Activated CD4-positive, alpha-beta memory T cell treated with anti-CD3 and anti-CD28 coated beads, Interleukin-2, amount 10 ng/mL, durations not matched to agents 7 days and 5 days (primary cell): ENCODE measurements at regions not wholly inside any gene's neighbourhood (a gene's known extent, or its start where the extent isn't known, plus 50 kb on each side); places are given as distances from the start of the nearest gene placed in this dataset.
"Not testable (repeated sequence)": the region's sequence is repeated elsewhere in the genome, so short reads cannot be mapped to it uniquely, and the experiment has no call there.

ENCODE experiments used
- CTCF ChIA-PET: fragments of 350-600 bp; sonication (Branson Sonifier 250); formaldehyde crosslinking; loops from one replicate; lab custom pipeline; 2021; ENCODE audit warnings: antibody characterized with exemption, inconsistent platforms; lab: Charles Lee
- POLR2A ChIA-PET: fragments of 350-600 bp; sonication (Branson Sonifier 250); formaldehyde crosslinking; loops from one replicate; lab custom pipeline; 2021; ENCODE audit warnings: antibody characterized with exemption; lab: Charles Lee
- DNase-seq: peaks from one replicate; pipeline ENCODE4 v3.0.0-alpha.2; 2020
- H3K27ac Mint-ChIP-seq: one replicate; pipeline ENCODE4 v1.8.0; 2021; ENCODE audit warnings: mild to moderate bottlenecking, mixed read lengths
- H3K27me3 Mint-ChIP-seq: one replicate; pipeline ENCODE4 v1.8.0; 2021; ENCODE audit warnings: mixed read lengths
- H3K36me3 Mint-ChIP-seq: one replicate; pipeline ENCODE4 v1.8.0; 2021; ENCODE audit warnings: low read depth, mixed read lengths
- H3K4me1 Mint-ChIP-seq: one replicate; pipeline ENCODE4 v1.8.0; 2021; ENCODE audit warnings: mixed read lengths
- H3K4me3 Mint-ChIP-seq: one replicate; pipeline ENCODE4 v1.8.0; 2021; ENCODE audit warnings: mild to moderate bottlenecking, mixed read lengths
- H3K9me3 Mint-ChIP-seq: one replicate; pipeline ENCODE4 v1.8.0; 2021; ENCODE audit warnings: mixed read lengths

DNA sequence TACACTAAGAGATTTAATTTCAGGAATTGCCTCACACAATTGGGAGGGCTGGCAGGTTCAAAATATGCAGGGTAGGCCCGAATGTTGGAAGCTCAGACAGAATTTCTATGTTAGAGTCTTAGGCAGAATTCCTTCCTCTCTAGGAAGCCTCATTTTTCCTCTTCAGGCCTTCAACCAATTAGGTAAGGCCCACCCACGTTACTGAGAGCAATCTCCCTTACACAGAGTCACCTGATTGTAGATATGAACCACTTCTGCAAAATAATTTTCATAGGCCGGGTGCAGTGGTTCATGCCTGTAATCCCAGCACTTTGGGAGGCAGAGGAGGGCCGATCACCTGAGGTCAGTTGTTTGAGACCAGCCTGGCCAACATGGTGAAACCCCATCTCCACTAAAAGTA, 50.2 kb upstream of the HIVEP1 start:
- Mint-ChIP-seq H3K4me3 (no peak overlapping the region), H3K9me3 (no peaks in the 10 kb centered on the region), H3K27me3 (peaks cover 5% of the 10 kb centered on the region), H3K27ac (no peak overlapping the region), H3K4me1 (no peaks in the 10 kb centered on the region), H3K36me3 (no peaks in the 10 kb centered on the region)
- ChIA-PET CTCF (no interaction called here), POLR2A (no interaction called here)
- no peak for DNase-seq

DNA sequence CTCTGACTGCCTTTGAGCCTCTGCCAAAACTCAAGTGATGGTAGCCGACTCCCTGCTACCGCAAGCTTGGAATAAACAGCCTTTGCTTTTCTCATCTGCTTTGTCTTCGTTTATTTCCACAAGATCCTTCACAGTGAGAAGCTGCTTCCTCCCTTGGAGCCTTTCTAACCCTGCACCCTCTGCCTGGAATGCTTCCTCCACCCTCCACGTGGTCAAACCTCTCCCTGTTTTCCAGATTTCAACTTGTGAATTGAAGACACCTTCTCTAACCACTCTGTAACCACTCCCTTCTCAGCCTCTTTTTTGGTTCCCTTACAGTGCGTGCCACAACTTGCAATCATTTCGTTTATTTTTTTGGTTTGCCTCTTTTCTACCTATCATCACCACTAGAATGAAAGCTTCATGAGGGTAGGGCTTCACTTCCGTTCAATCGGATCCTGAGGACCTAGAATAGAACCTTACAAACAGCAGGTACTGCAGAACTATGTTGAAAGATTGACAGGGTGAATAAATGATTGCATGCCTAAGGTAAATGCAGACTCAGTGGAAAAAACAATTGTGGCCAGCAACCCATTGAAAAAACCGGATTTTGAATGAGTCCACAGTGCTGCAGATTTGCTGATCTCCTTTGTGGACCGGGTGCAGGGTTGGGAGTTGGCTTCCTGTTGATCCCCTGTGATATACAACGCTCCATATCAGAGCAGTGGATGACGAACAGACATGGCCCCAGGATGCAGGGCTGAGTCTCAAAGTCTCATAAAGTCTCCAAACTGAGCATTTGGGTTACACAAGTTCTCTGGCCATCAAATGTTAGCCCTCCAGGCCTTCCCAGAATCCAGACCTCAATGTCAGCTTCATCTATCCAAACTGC, 51.0 kb upstream of the HIVEP1 start:
- ChIA-PET POLR2A (no interaction called here), CTCF (no interaction called here)
- Mint-ChIP-seq H3K9me3 (peaks cover 2% of the 10 kb centered on the region), H3K27ac (no peak overlapping the region), H3K27me3 (peaks cover 8% of the 10 kb centered on the region), H3K4me3 (no peak overlapping the region), H3K36me3 (no peaks in the 10 kb centered on the region), H3K4me1 (no peaks in the 10 kb centered on the region)
- DNase-seq, result no peak

DNA sequence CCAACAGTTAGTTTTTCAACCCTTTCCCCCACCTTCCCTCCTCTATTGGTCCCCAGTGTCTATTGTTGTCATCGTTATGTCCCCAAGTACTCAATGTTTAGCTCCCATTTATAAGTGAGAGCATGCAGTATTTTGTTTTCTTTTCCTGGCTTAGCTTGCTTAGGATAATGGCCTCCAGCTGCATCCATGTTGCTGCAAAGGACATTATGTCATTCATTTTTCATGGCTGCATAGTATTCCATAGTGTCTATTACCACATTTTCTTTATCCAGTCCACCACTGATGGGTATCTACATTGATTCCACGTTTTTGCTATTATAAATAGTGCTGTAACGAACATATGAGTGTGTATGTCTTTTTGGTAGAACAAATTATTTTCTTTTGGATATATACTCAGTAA, 55.3 kb upstream of the HIVEP1 start:
- Mint-ChIP-seq H3K27me3 (peaks cover 8% of the 10 kb centered on the region), H3K4me3 (no peak overlapping the region), H3K36me3 (no peaks in the 10 kb centered on the region), H3K9me3 (peaks cover 2% of the 10 kb centered on the region), H3K27ac (no peak overlapping the region), H3K4me1 (no peaks in the 10 kb centered on the region)
- ChIA-PET CTCF (no interaction called here), POLR2A (no interaction called here)
- no peak for DNase-seq

DNA sequence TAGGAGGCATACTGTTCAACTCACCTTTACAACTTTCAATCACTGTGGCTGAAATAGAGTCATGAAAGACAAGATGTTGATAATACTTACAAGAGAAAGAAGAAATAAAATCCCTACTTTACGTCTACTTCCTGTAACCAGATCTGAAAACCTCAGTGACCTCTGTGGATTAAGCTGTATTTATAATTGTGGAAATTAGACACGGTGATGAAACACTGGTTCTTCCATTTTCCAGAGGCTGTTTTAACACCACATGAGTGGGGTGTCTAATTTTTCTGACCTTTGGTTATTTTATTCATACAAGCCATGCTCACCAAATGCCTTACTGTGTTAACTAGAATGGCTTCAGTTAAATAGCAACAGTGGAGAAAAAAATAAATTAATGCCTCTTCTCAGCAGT, 58.5 kb upstream of the HIVEP1 start:
- ChIA-PET CTCF (no interaction called here), POLR2A (no interaction called here)
- Mint-ChIP-seq H3K4me1 (no peaks in the 10 kb centered on the region), H3K4me3 (no peak overlapping the region), H3K27me3 (peaks cover 4% of the 10 kb centered on the region), H3K27ac (no peak overlapping the region), H3K36me3 (no peaks in the 10 kb centered on the region), H3K9me3 (peaks cover 2% of the 10 kb centered on the region)
- no peak for DNase-seq

DNA sequence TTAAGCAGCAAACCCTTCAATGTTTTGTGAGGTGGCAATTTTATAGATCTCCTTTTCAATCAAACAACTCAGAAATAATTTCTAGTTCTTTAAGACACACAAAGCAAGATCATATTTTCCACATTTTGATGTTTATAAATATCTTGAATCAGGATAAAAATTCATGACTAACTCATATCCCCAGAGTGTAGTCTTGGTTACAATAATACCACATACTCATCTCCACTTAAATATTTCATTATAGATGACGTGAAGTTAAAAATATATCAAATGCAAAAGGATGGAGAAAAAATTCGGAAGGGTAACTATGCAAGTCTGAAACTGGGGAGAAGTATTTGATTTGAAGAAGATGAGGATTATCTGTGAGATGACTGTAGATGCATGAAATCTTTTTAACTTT, 59.8 kb upstream of the HIVEP1 start:
- no peaks in the 10 kb centered on the region for H3K36me3 Mint-ChIP-seq
- no peak overlapping the region for H3K27ac Mint-ChIP-seq
- H3K27me3 Mint-ChIP-seq, result peaks cover 4% of the 10 kb centered on the region
- DNase-seq, result no peak
- H3K4me3 Mint-ChIP-seq, result no peak overlapping the region
- POLR2A ChIA-PET, result no interaction called here
- CTCF ChIA-PET, result no interaction called here
- H3K9me3 Mint-ChIP-seq, result peaks cover 2% of the 10 kb centered on the region
- no peaks in the 10 kb centered on the region for H3K4me1 Mint-ChIP-seq

DNA sequence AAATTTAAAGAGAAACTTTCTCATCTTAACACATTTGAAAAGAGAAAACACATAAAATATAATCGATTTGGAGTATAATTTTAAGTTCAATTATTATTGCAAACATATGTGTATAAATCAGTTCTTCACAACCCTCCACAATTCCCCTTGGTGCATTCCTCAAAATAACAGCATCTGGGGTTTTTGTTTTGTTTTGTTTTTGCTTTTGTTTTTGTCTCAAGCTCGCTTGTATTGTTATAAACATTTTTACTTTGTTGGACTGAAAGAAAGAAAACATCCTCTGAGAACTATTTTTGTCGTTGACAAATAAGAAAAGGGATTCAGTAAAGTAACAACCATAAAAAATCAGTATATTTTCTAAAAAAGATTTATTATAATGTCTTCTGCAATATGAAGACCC, 60.2 kb upstream of the HIVEP1 start:
- peaks cover 6% of the 10 kb centered on the region for H3K27me3 Mint-ChIP-seq
- H3K9me3 Mint-ChIP-seq, result peaks cover 2% of the 10 kb centered on the region
- ChIA-PET POLR2A (no interaction called here), CTCF (no interaction called here)
- no peaks in the 10 kb centered on the region for H3K36me3 Mint-ChIP-seq
- no peak overlapping the region for H3K4me3 Mint-ChIP-seq
- no peak overlapping the region for H3K27ac Mint-ChIP-seq
- DNase-seq, result no peak
- H3K4me1 Mint-ChIP-seq, result no peaks in the 10 kb centered on the region

DNA sequence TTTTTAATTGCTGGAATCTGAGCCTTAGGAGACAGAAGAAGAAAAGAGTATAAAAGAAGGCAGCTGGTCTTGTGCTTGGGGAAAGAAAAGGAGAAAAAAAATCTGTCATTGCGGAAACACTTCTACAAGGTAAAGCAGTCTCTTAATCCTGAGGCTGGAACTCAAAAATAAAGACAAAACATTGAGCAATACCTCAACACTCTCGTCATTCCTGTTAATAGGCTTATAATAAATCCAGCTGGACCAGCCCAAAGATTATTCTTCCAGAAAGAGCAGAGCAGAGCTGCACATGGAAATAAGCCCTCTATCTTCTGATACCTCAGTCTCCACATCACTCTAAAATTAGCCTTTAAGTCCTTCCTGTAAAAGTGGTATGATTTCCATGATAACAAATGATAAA, 62.0 kb upstream of the HIVEP1 start:
- Mint-ChIP-seq H3K36me3 (no peaks in the 10 kb centered on the region), H3K27ac (no peak overlapping the region), H3K27me3 (peaks cover 3% of the 10 kb centered on the region), H3K9me3 (no peaks in the 10 kb centered on the region), H3K4me1 (no peaks in the 10 kb centered on the region), H3K4me3 (no peak overlapping the region)
- no peak for DNase-seq
- CTCF ChIA-PET, result no interaction called here
- POLR2A ChIA-PET, result no interaction called here

DNA sequence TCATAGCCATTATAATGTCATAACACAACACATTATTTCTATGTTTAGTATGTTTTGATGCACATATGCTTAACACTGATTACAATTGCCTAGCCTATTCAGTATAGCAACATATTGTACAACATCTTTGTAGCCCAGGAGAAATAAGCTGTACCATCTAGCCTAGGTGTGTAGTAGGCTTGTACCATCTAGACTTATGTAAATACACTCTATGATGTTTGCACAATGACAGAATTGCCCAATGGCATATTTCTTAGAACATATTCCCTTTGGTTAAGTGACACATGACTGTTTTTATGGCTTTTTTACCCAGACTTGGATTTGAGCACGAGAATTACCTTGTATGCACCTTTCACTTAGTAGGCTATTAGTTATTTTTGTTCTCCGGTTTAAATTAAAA, 64.5 kb upstream of the HIVEP1 start:
- Mint-ChIP-seq H3K27ac (no peak overlapping the region), H3K9me3 (no peaks in the 10 kb centered on the region), H3K36me3 (no peaks in the 10 kb centered on the region), H3K27me3 (peaks cover 3% of the 10 kb centered on the region), H3K4me1 (no peaks in the 10 kb centered on the region), H3K4me3 (no peak overlapping the region)
- ChIA-PET POLR2A (no interaction called here), CTCF (no interaction called here)
- no peak for DNase-seq

DNA sequence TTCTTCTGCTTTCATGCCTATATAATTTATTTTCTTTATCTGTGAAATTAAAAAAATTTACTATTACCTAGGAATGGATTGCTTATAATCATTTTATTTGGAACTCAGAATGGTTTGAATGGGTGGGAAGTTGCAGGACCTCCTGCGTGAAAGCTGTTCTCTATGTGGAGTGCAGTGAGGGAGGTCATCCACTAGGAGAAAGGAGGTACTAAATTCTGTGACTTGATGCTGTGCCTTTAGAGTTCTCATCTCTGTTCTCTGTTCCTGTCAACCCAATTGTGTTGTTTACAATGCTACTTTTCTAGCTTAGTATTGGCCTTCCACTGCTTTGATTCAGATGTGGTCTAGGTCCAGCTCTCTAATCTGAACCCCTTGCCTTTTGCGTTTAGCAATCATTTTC, 65.0 kb upstream of the HIVEP1 start:
- peaks cover 3% of the 10 kb centered on the region for H3K27me3 Mint-ChIP-seq
- H3K4me3 Mint-ChIP-seq, result no peak overlapping the region
- no peaks in the 10 kb centered on the region for H3K9me3 Mint-ChIP-seq
- no peaks in the 10 kb centered on the region for H3K36me3 Mint-ChIP-seq
- no peak for DNase-seq
- POLR2A ChIA-PET, result no interaction called here
- CTCF ChIA-PET, result no interaction called here
- H3K27ac Mint-ChIP-seq, result no peak overlapping the region
- no peaks in the 10 kb centered on the region for H3K4me1 Mint-ChIP-seq

DNA sequence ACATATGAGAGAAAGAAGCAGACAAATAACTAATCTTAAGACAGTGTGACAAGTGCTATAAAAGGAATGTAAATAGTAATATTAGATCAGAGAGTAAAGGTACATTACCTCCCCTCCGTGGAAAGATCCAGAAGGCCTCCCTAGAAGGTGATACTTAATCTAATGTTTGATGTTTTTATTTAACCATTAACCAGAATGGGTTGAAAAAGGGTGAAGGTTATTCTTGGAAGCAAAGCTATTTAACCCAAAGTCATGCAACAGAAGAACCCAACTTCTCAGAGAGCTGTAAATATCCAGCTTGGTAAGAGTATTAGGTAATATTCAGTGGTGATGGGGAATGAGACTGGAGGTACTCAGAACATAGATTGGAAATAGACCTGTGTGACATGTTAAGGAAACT, 68.0 kb upstream of the HIVEP1 start:
- H3K4me1 Mint-ChIP-seq, result no peaks in the 10 kb centered on the region
- no peak overlapping the region for H3K27ac Mint-ChIP-seq
- POLR2A ChIA-PET, result no interaction called here
- H3K27me3 Mint-ChIP-seq, result peaks cover 3% of the 10 kb centered on the region
- H3K36me3 Mint-ChIP-seq, result no peaks in the 10 kb centered on the region
- H3K9me3 Mint-ChIP-seq, result no peaks in the 10 kb centered on the region
- no peak overlapping the region for H3K4me3 Mint-ChIP-seq
- DNase-seq, result no peak
- CTCF ChIA-PET, result no interaction called here

DNA sequence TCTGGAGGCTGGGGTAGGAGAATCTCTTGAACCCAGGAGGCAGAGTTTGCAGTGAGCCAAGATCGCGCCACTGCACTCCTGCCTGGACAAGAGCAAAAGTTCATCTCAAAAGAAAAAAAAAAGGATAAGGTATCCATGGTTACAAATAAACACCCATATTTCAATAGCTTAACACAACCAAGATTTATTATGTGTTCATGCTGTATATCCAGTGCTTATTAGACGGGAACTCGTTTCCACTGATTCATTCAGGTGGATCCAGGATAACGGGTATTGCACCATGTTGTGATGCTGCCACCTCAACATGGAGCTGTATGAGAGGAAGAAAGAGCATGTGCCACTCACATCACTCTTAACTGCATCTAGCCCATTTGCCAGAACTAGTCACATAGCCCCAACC, 69.1 kb upstream of the HIVEP1 start:
- DNase-seq, result no peak
- H3K4me3 Mint-ChIP-seq, result no peak overlapping the region
- H3K27me3 Mint-ChIP-seq, result peaks cover 3% of the 10 kb centered on the region
- H3K9me3 Mint-ChIP-seq, result no peaks in the 10 kb centered on the region
- ChIA-PET CTCF (no interaction called here), POLR2A (no interaction called here)
- H3K36me3 Mint-ChIP-seq, result no peaks in the 10 kb centered on the region
- H3K27ac Mint-ChIP-seq, result no peak overlapping the region
- no peaks in the 10 kb centered on the region for H3K4me1 Mint-ChIP-seq

DNA sequence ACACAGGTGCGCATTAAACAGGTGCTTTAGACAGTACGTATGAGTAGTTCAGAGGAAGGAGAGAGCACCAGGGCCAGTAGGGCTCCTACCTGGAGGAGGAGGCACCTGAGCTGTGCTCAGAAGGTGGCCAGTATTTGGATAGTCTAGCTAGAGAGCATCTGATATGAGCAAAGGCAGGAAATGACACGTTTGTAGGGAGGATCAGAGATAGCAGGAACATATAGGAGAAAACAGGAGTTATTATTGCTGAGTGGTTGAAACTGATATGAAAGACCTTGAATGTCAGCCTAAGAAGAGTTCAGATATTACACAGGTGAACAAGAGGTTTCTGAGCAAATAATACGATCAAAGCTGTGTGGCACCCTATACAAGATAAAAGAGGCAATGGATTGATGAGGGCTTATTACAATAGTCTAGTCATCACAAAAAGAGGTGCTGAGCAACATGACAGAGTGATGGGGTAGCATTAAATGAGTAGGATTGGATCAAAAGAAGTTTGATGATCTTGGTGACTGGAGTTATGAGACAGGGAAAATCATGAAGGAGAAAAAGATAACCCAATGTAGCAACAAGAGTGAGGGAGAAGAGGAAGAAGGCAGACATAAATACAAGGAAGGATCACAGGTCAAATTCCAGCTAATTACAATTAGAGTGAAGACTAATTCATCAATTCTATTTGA, 69.8 kb upstream of the HIVEP1 start:
- no peaks in the 10 kb centered on the region for H3K4me1 Mint-ChIP-seq
- DNase-seq, result no peak
- H3K36me3 Mint-ChIP-seq, result no peaks in the 10 kb centered on the region
- H3K4me3 Mint-ChIP-seq, result no peak overlapping the region
- ChIA-PET POLR2A (no interaction called here), CTCF (no interaction called here)
- no peaks in the 10 kb centered on the region for H3K9me3 Mint-ChIP-seq
- H3K27me3 Mint-ChIP-seq, result peaks cover 2% of the 10 kb centered on the region
- no peak overlapping the region for H3K27ac Mint-ChIP-seq

DNA sequence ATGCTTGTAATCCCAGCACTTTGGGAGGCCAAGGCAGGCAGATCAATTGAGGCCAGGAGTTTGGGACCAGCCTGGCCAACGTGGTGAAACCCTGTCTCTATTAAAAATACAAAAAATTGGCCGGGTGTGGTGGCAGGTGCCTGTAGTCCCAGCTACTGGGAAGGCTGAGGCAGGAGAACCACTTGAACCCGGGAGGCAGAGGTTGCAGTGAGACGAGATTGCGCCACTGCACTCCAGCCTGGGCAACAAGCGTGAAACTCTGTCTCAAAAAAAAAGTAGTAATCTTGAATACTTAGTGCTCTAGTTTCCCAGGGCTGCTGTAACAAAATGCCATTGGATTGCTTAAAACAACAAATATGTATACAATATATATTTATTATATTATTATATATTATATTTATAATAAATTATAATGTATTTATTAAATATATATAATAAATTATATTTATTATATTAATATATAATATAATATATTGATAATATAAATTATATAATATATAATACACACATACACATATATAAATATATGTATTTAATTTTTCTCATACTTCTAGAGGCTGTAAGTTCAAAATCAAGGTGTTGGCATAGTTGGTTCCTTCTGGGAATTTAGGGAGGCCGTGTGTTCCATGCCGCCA, 71.5 kb upstream of the HIVEP1 start:
- H3K9me3 Mint-ChIP-seq, CTCF ChIA-PET, H3K4me1 Mint-ChIP-seq: not testable (repeated sequence)

More for the DNA sequence above, 71.5 kb upstream of the HIVEP1 start:
- DNase-seq, H3K36me3 Mint-ChIP-seq, H3K4me3 Mint-ChIP-seq, POLR2A ChIA-PET, H3K27me3 Mint-ChIP-seq, H3K27ac Mint-ChIP-seq: not testable (repeated sequence)
